ENCODE measurements at regions not wholly inside any gene's neighbourhood (a gene's known extent, or its start where the extent isn't known, plus 50 kb on each side); places are given as distances from the start of the nearest gene placed in this dataset.
A peak's percentile ranks its signal among the peaks of the same experiment; 100 is the strongest.

- peak overlapping the region; percentile 29 to 88; a peak in 2 of 4 replicates for H3K9ac ChIP-seq (ENCODE audit: insufficient read depth in 1 of 2, low read depth in 2 of 2, low read length in 2 of 2)
- no TSS peak for BruUV-seq (replicated peaks)
- H3K9me3 ChIP-seq (replicated peaks; ENCODE audit: control insufficient read depth, insufficient read depth, low read depth, low read length) = no peaks in the 10 kb centered on the region
- intact Hi-C loops (cut with micrococcal nuclease) = loop anchor here (5.0 kb wide), 1 partner anchor 235 kb away; no protein-coding TSS in a partner anchor
- H2AFZ ChIP-seq (ENCODE audit: low read depth, low read length) = peak overlapping the region; percentile 87
- H3K4me3 ChIP-seq = no peak overlapping the region
- DNase-seq (ENCODE audit: extremely low read depth in 1 of 4, low spot score in 3 of 4) = no peak
- no peak overlapping the region for H3K4me2 ChIP-seq (ENCODE audit: insufficient read depth, low read length)
- ChIA-PET CTCF (ENCODE audit: low intra/inter-chr PET ratio) (no interaction called here), POLR2A (interaction anchor here (0.6 to 3.3 kb wide), 5 partner anchors 15 to 122 kb away, joined by 3 to 27 read pairs (median 3); no protein-coding TSS in a partner anchor)
- no peak for ATAC-seq
- in situ Hi-C loops (cut with MboI) = loop anchor here (10.0 kb wide), 1 partner anchor 107 kb away; the partner anchor contains the start of gene IRF2BP2
- WGBS (ENCODE audit: insufficient coverage, low coverage, missing lambda C conversion rate) = 67% methylated on average over 9 of the region's 9 CpGs
- peaks cover 5% of the 10 kb centered on the region for H3K9me1 ChIP-seq (ENCODE audit: control insufficient read depth, insufficient read depth, low read length)
- FAIRE-seq = no peak
- peaks cover 40 to 70% of the 10 kb centered on the region in 2 experiments for H3K4me1 ChIP-seq (replicated peaks in 1 of 2; ENCODE audit: control insufficient read depth in 2 of 2, insufficient read depth in 2 of 2, low read length in 2 of 2)
- no peaks in the 10 kb centered on the region for H3K27me3 ChIP-seq (ENCODE audit: control insufficient read depth in 2 of 2, insufficient read depth in 2 of 2, low read length in 2 of 2)
- H3K79me2 ChIP-seq (ENCODE audit: control insufficient read depth, insufficient read depth, low read length) = no peaks in the 10 kb centered on the region
- H3K27ac ChIP-seq (ENCODE audit: extremely low read depth, low read depth, low read length) = peak overlapping the region; percentile 97; the same call in 2 of the 3 replicates
- H3K36me3 ChIP-seq (ENCODE audit: control insufficient read depth, insufficient read depth, low read length) = no peaks in the 10 kb centered on the region
- no peaks in the 10 kb centered on the region for H4K20me1 ChIP-seq (replicated peaks; ENCODE audit: control insufficient read depth, insufficient read depth, low read length)
- TF ChIP-seq ZNF584 (CRISPR knock-in tag; IDR thresholded peaks at IDR 0.05; ENCODE audit: low read depth) = 0 out of 2 replicates have a peak, but pooled peaks have one; percentile 7
- no peak for TF ChIP-seq PPARD (CRISPR knock-in tag; IDR thresholded peaks at IDR 0.05)
- TF ChIP-seq ZNF76 (CRISPR knock-in tag; IDR thresholded peaks at IDR 0.05; ENCODE audit: borderline replicate concordance) = peak; percentile 88; the same call in 1 of the 2 replicates
- TF ChIP-seq, protein P1, sequence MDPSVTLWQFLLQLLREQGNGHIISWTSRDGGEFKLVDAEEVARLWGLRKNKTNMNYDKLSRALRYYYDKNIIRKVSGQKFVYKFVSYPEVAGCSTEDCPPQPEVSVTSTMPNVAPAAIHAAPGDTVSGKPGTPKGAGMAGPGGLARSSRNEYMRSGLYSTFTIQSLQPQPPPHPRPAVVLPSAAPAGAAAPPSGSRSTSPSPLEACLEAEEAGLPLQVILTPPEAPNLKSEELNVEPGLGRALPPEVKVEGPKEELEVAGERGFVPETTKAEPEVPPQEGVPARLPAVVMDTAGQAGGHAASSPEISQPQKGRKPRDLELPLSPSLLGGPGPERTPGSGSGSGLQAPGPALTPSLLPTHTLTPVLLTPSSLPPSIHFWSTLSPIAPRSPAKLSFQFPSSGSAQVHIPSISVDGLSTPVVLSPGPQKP (CRISPR knock-in tag; IDR thresholded peaks at IDR 0.05) = no peak
- no peak for TF ChIP-seq PTTG1 (tag; IDR thresholded peaks at IDR 0.05; ENCODE audit: low read depth)
- TF ChIP-seq ZNF589 (CRISPR knock-in tag; IDR thresholded peaks at IDR 0.05; ENCODE audit: low read depth) = no peak
- TF ChIP-seq TEAD1 (CRISPR knock-in tag; IDR thresholded peaks at IDR 0.05) = no peak
- no peak for TF ChIP-seq TAF15 (IDR thresholded peaks at IDR 0.05; ENCODE audit: low read depth, low read length)
- peak; percentile 20; the same call in 1 of the 2 replicates for TF ChIP-seq ZNF79 (CRISPR knock-in tag; IDR thresholded peaks at IDR 0.05; ENCODE audit: low read depth)
- peak; percentile 50 for TF ChIP-seq EGR1 (conservative IDR thresholded peaks at IDR 0.05)
- TF ChIP-seq, protein P2, sequence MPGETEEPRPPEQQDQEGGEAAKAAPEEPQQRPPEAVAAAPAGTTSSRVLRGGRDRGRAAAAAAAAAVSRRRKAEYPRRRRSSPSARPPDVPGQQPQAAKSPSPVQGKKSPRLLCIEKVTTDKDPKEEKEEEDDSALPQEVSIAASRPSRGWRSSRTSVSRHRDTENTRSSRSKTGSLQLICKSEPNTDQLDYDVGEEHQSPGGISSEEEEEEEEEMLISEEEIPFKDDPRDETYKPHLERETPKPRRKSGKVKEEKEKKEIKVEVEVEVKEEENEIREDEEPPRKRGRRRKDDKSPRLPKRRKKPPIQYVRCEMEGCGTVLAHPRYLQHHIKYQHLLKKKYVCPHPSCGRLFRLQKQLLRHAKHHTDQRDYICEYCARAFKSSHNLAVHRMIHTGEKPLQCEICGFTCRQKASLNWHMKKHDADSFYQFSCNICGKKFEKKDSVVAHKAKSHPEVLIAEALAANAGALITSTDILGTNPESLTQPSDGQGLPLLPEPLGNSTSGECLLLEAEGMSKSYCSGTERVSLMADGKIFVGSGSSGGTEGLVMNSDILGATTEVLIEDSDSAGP (CRISPR knock-in tag; IDR thresholded peaks at IDR 0.05) = no peak
- TF ChIP-seq KLF6 (CRISPR knock-in tag; IDR thresholded peaks at IDR 0.05; ENCODE audit: borderline replicate concordance) = peak; percentile 18; the same call in 1 of the 2 replicates
- no peak for TF ChIP-seq ZNF75A (CRISPR knock-in tag; IDR thresholded peaks at IDR 0.05)
- no peak for TF ChIP-seq MECOM (CRISPR knock-in tag; IDR thresholded peaks at IDR 0.05)
- 0 out of 4 replicates have a peak, but pooled peaks of 1 of the 2 experiments have one; percentile 49 for TF ChIP-seq SRF (CRISPR knock-in tag; IDR thresholded peaks at IDR 0.05)
- TF ChIP-seq NBN (IDR thresholded peaks at IDR 0.05; ENCODE audit: low read depth) = no peak
- TF ChIP-seq RBM34 (IDR thresholded peaks at IDR 0.05; ENCODE audit: borderline replicate concordance, insufficient read depth, low read length) = no peak
- TF ChIP-seq TSC22D4 (tag; IDR thresholded peaks at IDR 0.05) = no peak
- no peak for TF ChIP-seq MEF2A (IDR thresholded peaks at IDR 0.05; ENCODE audit: control insufficient read depth, low read depth, low read length)
- TF ChIP-seq ZSCAN29 (IDR thresholded peaks at IDR 0.05) = no peak
- TF ChIP-seq RHOXF2B (CRISPR knock-in tag; conservative IDR thresholded peaks at IDR 0.05) = no peak
- no peak for TF ChIP-seq SMARCE1 (IDR thresholded peaks at IDR 0.05)
- 0 out of 2 replicates have a peak, but pooled peaks have one; percentile 23 for TF ChIP-seq ELF4 (CRISPR knock-in tag; IDR thresholded peaks at IDR 0.05)
Measured at GRCh38 chr1:234722270-234722704, 112.3 kb upstream of the IRF2BP2 start.

All from K562 (cell line).